Occipital lobe (tissue), 1 donor: ENCODE measurements at regions not wholly inside any gene's neighbourhood (a gene's known extent, or its start where the extent isn't known, plus 50 kb on each side); places are given as distances from the start of the nearest gene placed in this dataset.

Source experiments
- DNase-seq: peaks from one replicate; lab custom pipeline; 2025; lab: John Stamatoyannopoulos, UW

DNA sequence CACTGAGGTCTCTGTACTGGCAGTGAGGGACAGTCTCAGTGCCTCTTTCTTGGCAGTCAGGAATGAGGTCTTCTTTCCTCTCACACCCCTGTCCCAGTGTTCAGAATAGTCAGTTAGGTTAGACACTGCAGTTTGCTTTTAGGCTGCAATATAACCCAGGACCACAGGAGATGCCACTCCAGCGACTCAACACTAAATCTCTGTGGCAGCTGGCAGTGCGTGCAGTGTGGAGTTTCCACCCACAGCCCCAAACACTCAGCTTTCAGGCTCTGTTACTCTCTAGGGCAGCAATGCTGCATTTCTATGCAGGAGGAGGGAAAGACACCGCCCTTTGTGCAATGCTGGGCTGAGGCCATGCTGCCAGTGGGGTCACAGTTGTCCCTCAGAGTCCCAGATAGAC, 150.2 kb upstream of the SUCLG2 start:
- DNase-seq: no peak

DNA sequence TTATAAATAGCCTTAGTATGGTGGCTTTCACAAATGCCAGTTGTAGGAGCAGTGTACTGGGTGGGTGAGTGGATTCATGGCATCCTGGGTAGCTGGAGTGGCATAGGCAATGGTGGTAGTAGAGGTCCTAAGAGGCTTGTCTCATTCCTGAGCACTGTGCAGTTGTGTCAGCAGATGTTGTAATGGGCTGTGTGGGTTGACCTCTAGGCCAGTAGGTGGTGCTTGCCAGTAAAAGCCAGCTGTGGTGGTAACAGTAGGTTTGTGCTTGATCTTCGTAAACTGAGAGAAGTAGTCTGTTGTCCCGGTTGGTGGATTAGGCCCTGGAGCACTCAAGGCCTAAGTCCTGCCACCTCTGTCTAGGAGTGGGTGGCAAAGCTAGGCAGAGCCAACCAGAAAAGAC, 149.7 kb upstream of the SUCLG2 start:
- DNase-seq: no peak

- no peak for DNase-seq
These were observed 144.0 kb upstream of the SUCLG2 start for GRCh38 chr3:67798412-67798811.

DNA sequence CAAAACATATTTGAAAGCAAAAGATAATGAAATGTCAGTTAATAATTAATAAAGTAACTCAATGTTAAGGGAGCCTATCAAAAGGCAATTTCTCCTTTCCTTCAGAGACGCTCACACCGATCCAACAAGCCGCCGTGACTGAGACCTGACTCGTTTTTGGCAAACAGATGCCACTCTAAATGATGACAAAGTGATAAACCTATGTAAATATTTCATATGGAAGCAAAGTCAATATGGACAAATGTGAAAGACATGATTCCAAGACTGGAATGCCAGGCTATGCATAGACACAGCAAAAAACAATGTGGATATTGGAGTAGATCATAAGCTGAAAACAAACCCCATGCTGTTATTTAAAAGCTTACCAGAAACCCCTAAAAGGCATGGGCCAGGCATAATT, 137.2 kb upstream of the SUCLG2 start:
- no peak for DNase-seq

GRCh38 chr3:67790043-67790442, 135.6 kb upstream of the SUCLG2 start:
- no peak for DNase-seq

GRCh38 chr3:67788396-67788795, 134.0 kb upstream of the SUCLG2 start:
- DNase-seq: no peak

DNA sequence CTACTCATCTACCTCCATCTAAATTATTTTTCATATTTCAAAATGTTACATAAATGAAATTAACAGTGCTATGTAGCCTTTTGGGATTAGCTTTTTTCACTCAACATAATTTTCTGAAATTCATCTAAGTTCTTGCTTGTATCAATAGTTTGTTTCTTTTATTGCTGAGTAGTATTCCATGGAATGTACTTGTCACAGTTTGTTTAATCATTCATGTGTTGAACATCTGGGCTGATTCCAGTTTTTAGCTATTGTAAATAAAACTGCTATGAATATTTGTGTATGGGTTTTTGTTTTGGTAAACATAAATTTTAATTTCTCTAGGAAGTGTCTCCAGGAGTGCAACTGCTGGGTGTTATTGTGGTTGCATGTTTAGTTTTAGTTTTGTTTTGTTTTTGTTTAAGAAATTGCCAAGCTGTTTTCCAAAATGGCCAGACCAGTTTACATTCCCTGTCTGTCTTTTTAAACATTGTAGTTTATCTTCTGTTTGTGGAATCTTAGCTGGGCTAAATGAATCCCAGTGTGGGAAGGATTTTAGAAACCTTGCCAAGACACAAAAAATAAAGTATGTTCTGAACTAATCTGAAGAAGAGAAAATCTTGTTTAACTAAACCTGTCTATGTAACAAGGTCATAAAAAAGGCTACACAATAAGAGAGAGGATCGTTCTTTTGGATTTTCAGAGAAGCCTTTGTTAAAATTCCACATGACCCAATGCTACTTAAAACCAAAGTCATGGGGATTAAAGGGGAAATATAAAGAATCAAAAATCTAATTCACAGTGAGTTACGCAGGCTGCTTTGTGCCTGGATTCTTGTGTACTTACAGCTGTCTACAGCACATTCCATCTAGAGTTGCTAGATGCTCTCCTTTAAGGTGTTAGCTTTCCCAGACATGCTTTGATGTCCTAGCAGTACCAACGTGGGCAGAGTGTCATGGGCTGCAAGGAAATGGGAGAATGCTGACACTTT, 129.2 kb upstream of the SUCLG2 start:
- DNase-seq: no peak

DNA sequence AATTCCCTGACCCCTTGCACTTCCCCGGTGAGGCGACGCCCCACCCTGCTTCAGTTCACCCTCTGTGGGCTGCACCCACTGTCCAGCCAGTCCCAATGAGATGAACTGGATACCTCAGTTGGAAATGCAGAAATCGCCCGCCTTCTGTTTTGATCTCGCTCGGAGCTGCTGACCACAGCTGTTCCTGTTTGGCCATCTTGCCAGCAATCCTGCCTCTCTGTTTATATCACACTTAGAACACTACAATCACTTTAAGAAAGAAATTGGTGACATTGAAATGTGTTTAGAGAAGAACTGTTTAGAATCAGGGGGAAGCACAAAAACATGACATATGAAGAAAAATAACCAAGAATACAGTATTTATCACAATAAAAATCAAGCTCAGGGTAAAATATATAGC, 127.5 kb upstream of the SUCLG2 start:
- DNase-seq: no peak

GRCh38 chr3:67781218-67781617, 126.8 kb upstream of the SUCLG2 start:
- no peak for DNase-seq

DNA sequence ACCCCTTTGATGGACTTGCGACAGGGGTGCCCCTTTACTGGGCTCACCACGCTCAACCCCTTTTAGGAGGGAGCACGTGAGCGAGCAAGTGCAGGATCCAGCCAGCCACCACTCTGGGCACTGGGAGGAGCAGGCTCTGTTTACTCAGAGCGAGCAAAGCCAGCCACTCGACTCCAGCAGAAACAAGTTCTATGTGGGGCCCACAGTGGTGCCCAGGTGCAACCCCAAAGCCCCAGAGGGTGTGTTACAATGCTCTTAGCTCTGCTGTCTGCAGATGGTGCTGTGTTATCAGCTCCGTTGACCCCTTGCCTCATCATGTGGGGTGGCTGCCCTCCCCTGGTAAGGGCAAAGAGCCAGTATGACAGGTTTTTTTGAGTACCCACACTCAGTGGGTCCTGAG, 120.3 kb upstream of the SUCLG2 start:
- DNase-seq: no peak

DNA sequence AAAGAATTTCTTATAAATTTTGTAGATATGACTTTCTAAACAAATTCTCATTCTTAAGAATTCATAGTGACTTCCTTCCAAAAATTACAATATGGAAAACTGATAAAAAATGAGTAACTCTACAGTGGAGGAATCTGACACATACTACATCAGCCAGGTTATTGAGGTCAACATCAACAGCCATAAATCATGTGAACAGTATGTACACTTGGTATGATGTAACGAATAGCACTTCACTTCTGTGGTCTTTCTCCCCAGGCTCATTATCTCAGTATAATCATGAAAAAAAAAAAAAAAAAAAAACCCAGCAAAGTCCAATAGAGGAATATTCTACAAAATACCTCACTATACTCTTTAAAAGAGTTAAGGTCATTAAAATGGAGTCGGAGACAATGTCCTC, 111.2 kb upstream of the SUCLG2 start:
- no peak for DNase-seq

GRCh38 chr3:67745296-67745695, 90.9 kb upstream of the SUCLG2 start:
- no peak for DNase-seq

DNA sequence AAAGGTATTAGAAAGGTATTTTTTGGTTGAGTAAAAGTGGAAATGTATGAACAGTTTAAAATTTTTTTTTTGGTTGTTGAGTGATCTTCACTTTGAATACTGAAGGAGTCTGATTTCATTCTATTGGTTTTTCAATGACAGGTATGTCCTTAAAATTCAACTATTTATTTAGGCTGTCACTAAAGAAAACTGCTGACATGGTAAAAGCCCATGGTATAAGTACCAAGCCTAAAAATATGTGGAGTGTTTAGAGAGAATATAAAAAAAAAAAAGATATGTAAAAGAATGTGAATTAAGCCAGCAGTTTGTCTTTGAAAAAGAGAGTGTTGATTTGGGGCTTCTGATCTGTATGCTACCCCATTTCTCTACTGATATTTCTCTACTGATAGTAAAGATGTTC, 90.3 kb upstream of the SUCLG2 start:
- DNase-seq: no peak

DNA sequence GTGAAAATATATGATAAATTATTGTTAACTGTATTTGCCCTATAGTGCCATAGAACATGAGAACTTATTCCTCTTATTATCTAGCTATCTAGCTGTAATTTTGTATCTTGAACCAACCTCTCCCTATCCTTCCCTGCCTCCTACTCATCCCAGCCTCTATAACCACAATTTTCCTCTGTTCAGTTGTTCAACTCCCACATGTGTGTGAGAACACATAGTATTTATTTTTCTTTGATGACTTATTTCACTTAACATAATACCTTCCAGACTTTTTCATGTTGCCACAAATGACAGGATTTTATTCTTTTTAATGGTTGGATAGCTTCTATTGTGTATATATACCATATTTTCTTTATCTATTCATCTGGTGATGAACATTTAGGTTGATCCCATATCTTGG, 85.4 kb upstream of the SUCLG2 start:
- DNase-seq: no peak

DNA sequence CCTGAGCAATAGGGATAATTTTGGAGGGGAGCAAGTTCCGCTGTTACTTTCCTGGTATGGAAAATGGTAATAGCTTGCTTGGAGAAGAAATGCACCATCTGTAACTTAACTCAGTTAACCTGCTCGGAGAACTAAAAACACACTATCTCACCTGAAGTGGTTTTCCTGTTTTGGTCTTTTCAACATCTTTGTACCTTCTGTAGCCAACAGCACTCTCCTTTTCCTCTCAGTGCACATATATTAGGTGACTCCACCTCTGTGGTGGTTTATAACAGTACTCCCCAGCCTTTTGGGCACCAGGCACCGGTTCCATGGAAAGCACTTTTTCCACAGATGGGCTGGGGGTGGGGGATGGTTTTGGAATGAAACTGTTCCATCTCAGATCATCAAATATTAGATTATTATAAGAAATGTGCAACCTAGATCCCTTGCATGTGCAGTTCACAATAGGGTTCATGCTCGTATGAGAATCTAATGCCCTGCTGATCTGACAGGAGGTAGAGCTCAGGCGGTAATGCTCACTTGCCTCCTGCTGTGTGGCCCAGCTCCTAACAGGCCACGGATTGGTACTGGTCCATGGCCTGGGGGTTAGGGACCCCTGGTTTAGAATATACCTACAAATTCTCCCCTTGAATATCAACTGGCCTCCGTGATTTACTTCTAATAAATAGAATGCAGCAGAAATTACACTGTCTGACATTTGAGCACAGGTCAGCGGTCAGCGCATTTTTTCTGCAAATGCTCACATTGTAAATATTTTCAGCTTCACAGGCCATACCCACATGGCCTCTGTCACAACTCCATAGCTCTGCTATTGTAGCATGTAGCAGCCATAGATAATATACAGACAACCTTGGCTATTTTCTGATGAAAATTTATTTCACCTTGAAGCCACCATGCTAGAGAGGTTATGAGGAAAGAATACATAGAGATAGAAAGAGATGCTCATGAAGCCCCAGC, 83.8 kb upstream of the SUCLG2 start:
- DNase-seq: no peak

- no peak for DNase-seq
These were observed 82.7 kb upstream of the SUCLG2 start for GRCh38 chr3:67737140-67737539.

DNA sequence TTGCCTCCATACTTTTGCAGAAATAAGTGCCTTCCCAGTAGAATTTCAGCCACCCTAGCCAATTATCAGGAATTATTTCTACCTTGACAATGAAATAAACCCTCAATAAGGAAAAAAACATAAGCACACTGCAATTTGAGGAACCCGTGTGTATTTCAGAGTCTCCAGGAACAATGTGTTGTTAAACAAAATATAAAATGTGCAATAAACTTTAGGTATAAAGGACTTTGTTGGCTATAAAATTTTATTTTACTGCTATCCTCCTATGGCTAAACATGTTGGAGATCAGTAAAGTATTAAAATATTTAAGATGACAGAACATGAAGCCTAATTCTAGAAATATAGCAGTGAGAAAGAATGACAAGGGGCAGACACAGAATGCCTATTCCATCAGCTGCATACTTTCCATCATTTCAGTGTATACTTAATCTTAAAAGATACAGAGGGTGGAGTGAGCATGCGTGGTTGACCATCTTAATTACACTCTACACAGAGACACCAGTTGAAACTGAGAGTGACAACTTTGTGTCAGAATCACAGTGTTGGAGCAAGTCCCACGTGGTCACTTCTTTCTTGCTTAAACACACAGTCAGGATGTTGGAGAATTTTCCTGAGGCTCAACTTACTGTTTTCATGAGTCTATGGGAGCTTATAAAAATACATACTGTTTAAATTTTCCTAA, 79.0 kb upstream of the SUCLG2 start:
- DNase-seq: no peak

DNA sequence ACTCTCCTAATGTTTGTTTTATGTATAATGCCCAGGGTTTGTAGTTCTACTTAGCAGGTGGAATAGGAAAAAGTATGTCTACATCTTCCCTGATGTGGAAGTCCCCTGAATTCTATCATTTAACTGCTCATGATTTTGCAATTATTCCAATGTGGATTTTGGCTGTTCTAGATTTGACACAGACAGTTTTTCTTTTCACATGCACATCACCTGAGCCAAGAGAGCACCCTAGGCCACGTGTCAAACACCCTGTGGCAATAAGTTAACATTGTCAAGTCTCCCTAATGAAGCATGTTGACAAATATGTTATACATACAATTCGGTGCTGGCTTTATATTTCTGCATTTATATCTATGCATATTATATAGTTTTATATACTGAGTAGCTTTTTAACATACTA, 70.0 kb upstream of the SUCLG2 start:
- DNase-seq: no peak

DNA sequence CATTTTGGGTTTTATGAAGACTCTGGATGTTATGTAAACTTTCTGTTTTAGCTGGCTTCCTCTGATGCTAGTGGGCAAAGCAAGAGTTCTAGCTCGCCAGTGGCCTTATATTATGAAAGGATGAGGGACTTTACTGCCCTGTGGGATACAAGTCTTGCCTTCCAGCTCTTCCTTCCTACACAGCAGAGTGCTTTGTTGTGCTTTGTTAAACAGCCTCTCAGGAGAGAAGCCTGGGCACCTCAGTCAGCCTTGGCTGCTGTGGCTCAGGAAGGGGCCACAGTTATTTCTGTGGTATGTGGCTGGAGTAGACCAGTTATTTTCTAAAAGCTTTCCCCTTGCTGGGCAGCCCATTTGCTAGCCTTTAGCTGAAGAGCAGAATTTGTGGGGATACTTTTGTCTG, 69.5 kb upstream of the SUCLG2 start:
- DNase-seq: no peak

GRCh38 chr3:67719333-67719732, 64.9 kb upstream of the SUCLG2 start:
- no peak for DNase-seq

DNA sequence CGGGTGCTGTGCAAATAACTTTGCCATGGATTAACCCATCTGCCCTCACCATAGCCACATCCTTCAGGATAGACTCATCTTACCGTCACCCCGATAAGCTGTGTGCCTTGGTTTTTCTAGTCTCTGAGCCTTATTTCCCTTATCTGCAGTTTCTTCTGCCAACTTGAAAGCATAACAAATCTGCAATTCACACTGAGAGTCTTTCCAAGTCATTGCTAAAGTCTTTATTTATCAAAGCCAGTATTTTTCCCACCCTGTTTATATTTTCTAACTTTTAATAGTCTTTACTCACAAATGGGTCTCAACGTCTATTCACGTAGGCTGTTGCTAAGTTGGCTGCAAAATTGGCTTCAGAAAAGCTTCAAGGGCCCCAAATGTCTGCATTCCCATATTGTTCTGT, 61.6 kb upstream of the SUCLG2 start:
- no peak for DNase-seq
